GM19025 (cell line): ENCODE measurements at regions not wholly inside any gene's neighbourhood (a gene's known extent, or its start where the extent isn't known, plus 50 kb on each side); places are given as distances from the start of the nearest gene placed in this dataset.

Source experiments
- ATAC-seq: cut with Tn5 transposase; IDR thresholded peaks from one replicate; pipeline ENCODE4 v1.9.1; 2021; ENCODE audit warnings: mild to moderate bottlenecking, low read depth, moderate library complexity; ENCODE audit not compliant: unreplicated experiment

- ATAC-seq = no peak
Observed at GRCh38 chr15:96771035-96771434, 440.5 kb downstream of the NR2F2 start.

GRCh38 chr15:96774216-96774615 lies 443.7 kb downstream of the NR2F2 start:
- ATAC-seq = no peak

- ATAC-seq = no peak
Observed at GRCh38 chr15:96783746-96784145, 453.2 kb downstream of the NR2F2 start.

GRCh38 chr15:96790004-96790403 lies 459.5 kb downstream of the NR2F2 start:
- ATAC-seq = no peak

GRCh38 chr15:96792216-96792615 lies 461.7 kb downstream of the NR2F2 start:
- no peak for ATAC-seq

- ATAC-seq = no peak
Observed at GRCh38 chr15:96796841-96797240, 466.3 kb downstream of the NR2F2 start.

GRCh38 chr15:96801576-96802150 lies 471.2 kb downstream of the NR2F2 start:
- no peak for ATAC-seq

- ATAC-seq = no peak
Observed at GRCh38 chr15:96802611-96803255, 472.2 kb downstream of the NR2F2 start.

- ATAC-seq = no peak
Observed at GRCh38 chr15:96804754-96805153, 474.3 kb downstream of the NR2F2 start.

- ATAC-seq = no peak
Observed at GRCh38 chr15:96807361-96807760, 476.9 kb downstream of the NR2F2 start.

GRCh38 chr15:96817900-96818299 lies 487.4 kb downstream of the NR2F2 start:
- ATAC-seq = no peak

- no peak for ATAC-seq
Observed at GRCh38 chr15:96818861-96819260, 488.4 kb downstream of the NR2F2 start.

GRCh38 chr15:96827981-96828380 lies 497.5 kb downstream of the NR2F2 start:
- ATAC-seq = no peak

GRCh38 chr15:96837241-96837970 lies 506.9 kb downstream of the NR2F2 start:
- ATAC-seq = no peak

GRCh38 chr15:96838081-96838480 lies 507.6 kb downstream of the NR2F2 start:
- no peak for ATAC-seq

- no peak for ATAC-seq
Observed at GRCh38 chr15:96849271-96849900, 518.9 kb downstream of the NR2F2 start.

GRCh38 chr15:96851613-96852012 lies 521.1 kb downstream of the NR2F2 start:
- ATAC-seq = no peak

- no peak for ATAC-seq
Observed at GRCh38 chr15:96858694-96859093, 528.2 kb downstream of the NR2F2 start.

- no peak for ATAC-seq
Observed at GRCh38 chr15:96860741-96861140, 530.2 kb downstream of the NR2F2 start.

- ATAC-seq = no peak
Observed at GRCh38 chr15:96867992-96868391, 537.5 kb downstream of the NR2F2 start.

- ATAC-seq = no peak
Observed at GRCh38 chr15:96869122-96869521, 538.6 kb downstream of the NR2F2 start.
